ENCODE measurements at regions not wholly inside any gene's neighbourhood (a gene's known extent, or its start where the extent isn't known, plus 50 kb on each side); places are given as distances from the start of the nearest gene placed in this dataset.

DNA sequence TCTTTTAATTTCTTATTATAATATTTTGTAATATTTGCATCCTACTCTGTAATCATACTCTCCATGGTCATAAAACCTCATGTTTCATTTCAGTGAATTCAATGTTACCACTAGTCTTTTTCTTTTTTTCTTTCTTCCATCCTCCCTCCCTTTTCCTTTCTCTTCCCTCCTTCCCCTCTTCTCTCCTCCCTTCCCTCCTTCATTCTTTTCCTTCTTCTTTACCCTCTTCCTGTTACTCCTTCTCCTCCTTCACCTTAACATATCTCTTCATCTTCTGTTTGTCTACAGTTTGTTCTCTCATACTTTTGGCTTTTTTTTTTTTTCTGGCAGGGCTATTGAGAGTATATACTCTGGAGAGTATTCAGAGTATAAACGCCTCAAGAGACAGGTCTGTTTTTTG lies 491.6 kb upstream of the ID2 start:
- no peaks in the 10 kb centered on the region for H3K79me2 ChIP-seq (ENCODE audit: insufficient read depth, low read length)
- no peak overlapping the region for H3K4me3 ChIP-seq (ENCODE audit: low read length, poor library complexity, severe bottlenecking)
- H3K27me3 ChIP-seq (ENCODE audit: insufficient read depth, low read length, poor library complexity, severe bottlenecking), result no peaks in the 10 kb centered on the region
- TF ChIP-seq, protein P1, sequence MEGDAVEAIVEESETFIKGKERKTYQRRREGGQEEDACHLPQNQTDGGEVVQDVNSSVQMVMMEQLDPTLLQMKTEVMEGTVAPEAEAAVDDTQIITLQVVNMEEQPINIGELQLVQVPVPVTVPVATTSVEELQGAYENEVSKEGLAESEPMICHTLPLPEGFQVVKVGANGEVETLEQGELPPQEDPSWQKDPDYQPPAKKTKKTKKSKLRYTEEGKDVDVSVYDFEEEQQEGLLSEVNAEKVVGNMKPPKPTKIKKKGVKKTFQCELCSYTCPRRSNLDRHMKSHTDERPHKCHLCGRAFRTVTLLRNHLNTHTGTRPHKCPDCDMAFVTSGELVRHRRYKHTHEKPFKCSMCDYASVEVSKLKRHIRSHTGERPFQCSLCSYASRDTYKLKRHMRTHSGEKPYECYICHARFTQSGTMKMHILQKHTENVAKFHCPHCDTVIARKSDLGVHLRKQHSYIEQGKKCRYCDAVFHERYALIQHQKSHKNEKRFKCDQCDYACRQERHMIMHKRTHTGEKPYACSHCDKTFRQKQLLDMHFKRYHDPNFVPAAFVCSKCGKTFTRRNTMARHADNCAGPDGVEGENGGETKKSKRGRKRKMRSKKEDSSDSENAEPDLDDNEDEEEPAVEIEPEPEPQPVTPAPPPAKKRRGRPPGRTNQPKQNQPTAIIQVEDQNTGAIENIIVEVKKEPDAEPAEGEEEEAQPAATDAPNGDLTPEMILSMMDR (conservative IDR thresholded peaks at IDR 0.05; ENCODE audit: low read length), result no peak
- no peak for TF ChIP-seq EZH2phosphoT487 (IDR thresholded peaks at IDR 0.05; ENCODE audit: borderline replicate concordance)
- no peaks in the 10 kb centered on the region for H3K36me3 ChIP-seq (ENCODE audit: insufficient read depth, low read length)
- peaks cover under 1% of the 10 kb centered on the region; the same call in 1 of the 2 replicates for H3K9me3 ChIP-seq (ENCODE audit: insufficient read depth, low read depth, low read length)
- H3K9ac ChIP-seq (ENCODE audit: low read depth, low read length, poor library complexity, severe bottlenecking), result no peak overlapping the region
- no peaks in the 10 kb centered on the region for H3K9me2 ChIP-seq (replicated peaks; ENCODE audit: low read depth, low read length)
- no peaks in the 10 kb centered on the region for H3F3A ChIP-seq (ENCODE audit: low read depth)
- H3K4me1 ChIP-seq (ENCODE audit: insufficient read depth, low read length, poor library complexity, severe bottlenecking), result no peaks in the 10 kb centered on the region
- peak overlapping the region; percentile 77 for H2AFZ ChIP-seq (ENCODE audit: low read length)
- H4K20me1 ChIP-seq (ENCODE audit: insufficient read depth, low read length, poor library complexity, severe bottlenecking), result no peaks in the 10 kb centered on the region
- H3K4me2 ChIP-seq (ENCODE audit: low read depth, low read length, poor library complexity, severe bottlenecking), result no peak overlapping the region

DNA sequence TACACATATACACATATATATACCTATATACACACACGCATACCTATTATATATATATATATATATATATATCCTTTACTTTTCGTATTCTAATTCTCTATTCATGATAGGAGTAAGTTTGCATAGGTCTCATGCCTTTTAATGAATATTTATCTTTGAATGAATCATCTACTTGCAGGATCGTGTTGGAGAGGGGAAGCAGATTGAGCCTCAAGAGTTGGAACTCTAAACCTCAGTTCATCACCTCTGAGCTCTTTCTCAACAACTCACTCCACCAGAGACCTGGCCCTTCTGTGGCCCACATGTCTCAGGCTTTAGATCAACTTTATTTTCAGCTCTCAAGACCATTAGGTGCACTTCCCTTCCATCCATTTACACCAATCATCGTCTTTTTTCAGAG lies 490.4 kb upstream of the ID2 start:
- no peaks in the 10 kb centered on the region for H3K27me3 ChIP-seq (ENCODE audit: insufficient read depth, low read length, poor library complexity, severe bottlenecking)
- no peaks in the 10 kb centered on the region for H3K79me2 ChIP-seq (ENCODE audit: insufficient read depth, low read length)
- no peaks in the 10 kb centered on the region for H3F3A ChIP-seq (ENCODE audit: low read depth)
- no peak overlapping the region for H3K9ac ChIP-seq (ENCODE audit: low read depth, low read length, poor library complexity, severe bottlenecking)
- no peaks in the 10 kb centered on the region for H4K20me1 ChIP-seq (ENCODE audit: insufficient read depth, low read length, poor library complexity, severe bottlenecking)
- H3K36me3 ChIP-seq (ENCODE audit: insufficient read depth, low read length), result no peaks in the 10 kb centered on the region
- TF ChIP-seq, protein P1 (conservative IDR thresholded peaks at IDR 0.05; ENCODE audit: low read length), result no peak
- no peak for TF ChIP-seq EZH2phosphoT487 (IDR thresholded peaks at IDR 0.05; ENCODE audit: borderline replicate concordance)
- H3K9me2 ChIP-seq (replicated peaks; ENCODE audit: low read depth, low read length), result no peaks in the 10 kb centered on the region
- no peak overlapping the region for H2AFZ ChIP-seq (ENCODE audit: low read length)
- H3K9me3 ChIP-seq (ENCODE audit: insufficient read depth, low read depth, low read length), result no peaks in the 10 kb centered on the region
- no peak overlapping the region for H3K4me2 ChIP-seq (ENCODE audit: low read depth, low read length, poor library complexity, severe bottlenecking)
- no peak overlapping the region for H3K4me3 ChIP-seq (ENCODE audit: low read length, poor library complexity, severe bottlenecking)
- H3K4me1 ChIP-seq (ENCODE audit: insufficient read depth, low read length, poor library complexity, severe bottlenecking), result no peaks in the 10 kb centered on the region

DNA sequence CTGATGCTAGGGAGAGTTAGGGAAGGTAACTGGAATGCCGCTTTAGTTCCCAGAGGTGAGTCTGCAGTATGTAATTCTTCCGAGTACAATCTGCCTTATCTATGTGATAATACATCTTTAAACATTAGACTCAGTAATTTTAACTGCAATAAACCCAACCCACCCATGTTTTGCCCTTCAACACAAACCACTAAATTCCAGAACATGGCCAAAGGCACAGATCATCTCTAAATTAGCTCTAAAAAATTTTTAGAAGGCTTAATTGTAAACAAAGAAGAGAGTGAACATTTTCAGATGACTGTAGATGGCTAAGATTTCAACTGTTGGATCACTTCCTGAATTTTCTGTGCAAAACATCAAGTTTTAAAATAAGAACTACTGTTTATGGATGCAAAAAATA lies 488.7 kb upstream of the ID2 start:
- Histone ChIP-seq H3F3A (ENCODE audit: low read depth) (no peaks in the 10 kb centered on the region), H3K4me2 (ENCODE audit: low read depth, low read length, poor library complexity, severe bottlenecking) (no peak overlapping the region), H3K4me3 (ENCODE audit: low read length, poor library complexity, severe bottlenecking) (no peak overlapping the region), H4K20me1 (ENCODE audit: insufficient read depth, low read length, poor library complexity, severe bottlenecking) (no peaks in the 10 kb centered on the region), H3K79me2 (ENCODE audit: insufficient read depth, low read length) (no peaks in the 10 kb centered on the region), H3K9me2 (replicated peaks; ENCODE audit: low read depth, low read length) (no peaks in the 10 kb centered on the region), H3K4me1 (ENCODE audit: insufficient read depth, low read length, poor library complexity, severe bottlenecking) (no peaks in the 10 kb centered on the region), H3K36me3 (ENCODE audit: insufficient read depth, low read length) (no peaks in the 10 kb centered on the region), H3K9me3 (ENCODE audit: insufficient read depth, low read depth, low read length) (no peaks in the 10 kb centered on the region), H3K9ac (ENCODE audit: low read depth, low read length, poor library complexity, severe bottlenecking) (no peak overlapping the region), H3K27me3 (ENCODE audit: insufficient read depth, low read length, poor library complexity, severe bottlenecking) (no peaks in the 10 kb centered on the region), H2AFZ (ENCODE audit: low read length) (peak overlapping the region; percentile 53; the same call in 1 of the 2 replicates)
- TF ChIP-seq EZH2phosphoT487 (IDR thresholded peaks at IDR 0.05; ENCODE audit: borderline replicate concordance), result no peak
- TF ChIP-seq, protein P1 (conservative IDR thresholded peaks at IDR 0.05; ENCODE audit: low read length), result no peak

All from Loucy (cell line).